A673 (cell line): ENCODE measurements at regions not wholly inside any gene's neighbourhood (a gene's known extent, or its start where the extent isn't known, plus 50 kb on each side); places are given as distances from the start of the nearest gene placed in this dataset.

Source experiments
- EZH2 ChIP-seq: fragments of 200-600 bp; sonication (generic); IDR thresholded peaks from 2 replicates; pipeline ENCODE4 v1.6.1; 2017; ENCODE audit warnings: borderline replicate concordance, low read depth, mild to moderate bottlenecking, mixed read lengths, antibody characterized with exemption, low read length; ENCODE audit not compliant: poor library complexity, severe bottlenecking
- TF ChIP-seq, protein P1 (sequence below): fragments of 300-800, 200-600 bp; sonication (generic); conservative IDR thresholded peaks from 2 replicates; pipeline ENCODE4 v1.5.1; 2017; ENCODE audit warnings: low read depth, mild to moderate bottlenecking, antibody characterized with exemption, low read length, moderate library complexity, mixed read lengths

DNA sequence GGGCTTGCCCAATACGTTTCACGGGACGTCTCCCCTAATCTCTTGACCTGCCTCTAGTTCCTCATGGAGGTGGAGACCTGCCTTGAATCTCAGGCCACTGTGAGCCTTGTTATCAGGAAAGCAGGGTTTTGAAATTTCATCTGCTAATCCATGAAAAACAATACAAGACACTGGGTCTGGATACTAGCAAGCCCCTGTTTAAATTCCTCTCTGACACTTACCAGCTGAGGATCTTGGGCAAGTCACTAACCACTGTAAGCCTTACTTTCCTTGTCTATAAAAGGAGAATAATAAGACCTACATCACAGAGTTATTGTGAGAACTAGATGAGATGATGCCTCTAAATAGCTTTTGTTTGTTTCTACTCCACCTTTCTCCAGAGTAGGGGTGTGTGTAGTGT, 303.6 kb downstream of the FGFR2 start:
- TF ChIP-seq, protein P1, sequence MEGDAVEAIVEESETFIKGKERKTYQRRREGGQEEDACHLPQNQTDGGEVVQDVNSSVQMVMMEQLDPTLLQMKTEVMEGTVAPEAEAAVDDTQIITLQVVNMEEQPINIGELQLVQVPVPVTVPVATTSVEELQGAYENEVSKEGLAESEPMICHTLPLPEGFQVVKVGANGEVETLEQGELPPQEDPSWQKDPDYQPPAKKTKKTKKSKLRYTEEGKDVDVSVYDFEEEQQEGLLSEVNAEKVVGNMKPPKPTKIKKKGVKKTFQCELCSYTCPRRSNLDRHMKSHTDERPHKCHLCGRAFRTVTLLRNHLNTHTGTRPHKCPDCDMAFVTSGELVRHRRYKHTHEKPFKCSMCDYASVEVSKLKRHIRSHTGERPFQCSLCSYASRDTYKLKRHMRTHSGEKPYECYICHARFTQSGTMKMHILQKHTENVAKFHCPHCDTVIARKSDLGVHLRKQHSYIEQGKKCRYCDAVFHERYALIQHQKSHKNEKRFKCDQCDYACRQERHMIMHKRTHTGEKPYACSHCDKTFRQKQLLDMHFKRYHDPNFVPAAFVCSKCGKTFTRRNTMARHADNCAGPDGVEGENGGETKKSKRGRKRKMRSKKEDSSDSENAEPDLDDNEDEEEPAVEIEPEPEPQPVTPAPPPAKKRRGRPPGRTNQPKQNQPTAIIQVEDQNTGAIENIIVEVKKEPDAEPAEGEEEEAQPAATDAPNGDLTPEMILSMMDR: no peak
- TF ChIP-seq EZH2: no peak
